SK-N-SH treated with all-trans-retinoic acid at 6 μM for 48 hours (cell line): ENCODE measurements at regions not wholly inside any gene's neighbourhood (a gene's known extent, or its start where the extent isn't known, plus 50 kb on each side); places are given as distances from the start of the nearest gene placed in this dataset.

Experiments used
- ARNTL ChIP-seq: fragments of 450-650 bp; formaldehyde crosslinking; IDR thresholded peaks from 2 replicates; pipeline ENCODE4 v1.5.0; 2020; ENCODE audit warnings: low read depth, mild to moderate bottlenecking, moderate library complexity, borderline replicate concordance
- OSR1 ChIP-seq: fragments of 250-450 bp; sonication (Bioruptor Pico); IDR thresholded peaks from 2 replicates; pipeline ENCODE4 v1.8.0; 2022; ENCODE audit warnings: moderate library complexity, mild to moderate bottlenecking, inconsistent platforms
- PATZ1 ChIP-seq: fragments of 250-450 bp; sonication (Bioruptor Pico); IDR thresholded peaks from 2 replicates; pipeline ENCODE4 v1.8.0; 2020; ENCODE audit warnings: mild to moderate bottlenecking, moderate library complexity, borderline replicate concordance
- RARB ChIP-seq: fragments of 250-450 bp; sonication (Bioruptor Pico); IDR thresholded peaks from 2 replicates; pipeline ENCODE4 v1.8.0; 2021; ENCODE audit warnings: mild to moderate bottlenecking, moderate library complexity
- TCF4 ChIP-seq: fragments of 250-450 bp; sonication (Bioruptor Pico); IDR thresholded peaks from 2 replicates; pipeline ENCODE4 v1.8.0; 2021; ENCODE audit warnings: mild to moderate bottlenecking, moderate library complexity, borderline replicate concordance
- TF ChIP-seq, protein P1 (sequence below): fragments of 250-450 bp; sonication (Bioruptor Pico); IDR thresholded peaks from 2 replicates; pipeline ENCODE4 v1.5.1; 2020; ENCODE audit warnings: low read depth, mild to moderate bottlenecking, moderate library complexity

DNA sequence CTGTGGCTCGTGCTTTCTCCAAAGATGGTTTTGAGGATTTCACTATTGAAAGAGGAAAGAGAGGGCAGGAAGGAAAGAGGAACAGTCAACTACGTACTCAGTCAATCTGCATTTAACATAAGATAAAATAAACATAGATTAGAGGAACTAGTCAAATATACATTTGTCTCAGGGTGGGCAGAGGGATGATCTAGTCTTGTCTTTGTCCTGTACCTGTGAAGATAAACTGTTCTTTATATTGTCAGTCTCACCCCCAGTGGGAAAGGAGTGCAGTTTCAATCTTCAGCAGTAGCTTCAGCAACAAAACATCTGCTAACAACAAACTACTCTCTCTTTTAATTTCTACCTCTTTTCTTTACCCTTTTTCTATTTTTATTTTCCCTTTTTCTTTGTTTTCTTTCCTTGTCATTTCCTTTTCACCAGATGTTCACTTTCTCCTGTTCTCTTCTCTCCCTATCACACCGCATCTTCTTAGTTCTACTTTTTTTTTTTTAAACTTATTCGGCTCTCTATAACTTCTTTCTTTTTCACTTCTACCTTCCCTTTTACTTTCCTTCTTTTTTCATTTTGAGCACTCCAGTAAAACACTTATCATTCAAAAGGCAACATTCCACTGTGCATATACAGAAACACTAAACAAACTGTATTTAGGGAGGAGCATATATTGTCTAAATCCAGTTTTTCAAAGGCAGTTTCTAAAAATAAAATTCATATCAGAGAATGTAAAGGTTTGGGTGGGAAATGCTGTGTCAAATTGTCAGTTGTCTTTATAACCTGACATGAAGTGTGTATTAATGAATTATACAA, 51.4 kb upstream of the GUCY1A1 start:
- no peak for TF ChIP-seq ARNTL
- TF ChIP-seq RARB (CRISPR knock-in tag), result no peak
- TF ChIP-seq, protein P1, sequence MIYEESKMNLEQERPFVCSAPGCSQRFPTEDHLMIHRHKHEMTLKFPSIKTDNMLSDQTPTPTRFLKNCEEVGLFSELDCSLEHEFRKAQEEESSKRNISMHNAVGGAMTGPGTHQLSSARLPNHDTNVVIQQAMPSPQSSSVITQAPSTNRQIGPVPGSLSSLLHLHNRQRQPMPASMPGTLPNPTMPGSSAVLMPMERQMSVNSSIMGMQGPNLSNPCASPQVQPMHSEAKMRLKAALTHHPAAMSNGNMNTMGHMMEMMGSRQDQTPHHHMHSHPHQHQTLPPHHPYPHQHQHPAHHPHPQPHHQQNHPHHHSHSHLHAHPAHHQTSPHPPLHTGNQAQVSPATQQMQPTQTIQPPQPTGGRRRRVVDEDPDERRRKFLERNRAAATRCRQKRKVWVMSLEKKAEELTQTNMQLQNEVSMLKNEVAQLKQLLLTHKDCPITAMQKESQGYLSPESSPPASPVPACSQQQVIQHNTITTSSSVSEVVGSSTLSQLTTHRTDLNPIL (CRISPR knock-in tag), result no peak
- no peak for TF ChIP-seq PATZ1 (CRISPR knock-in tag)
- no peak for TF ChIP-seq OSR1 (CRISPR knock-in tag)
- no peak for TF ChIP-seq TCF4 (CRISPR knock-in tag)
